ENCODE measurements at regions not wholly inside any gene's neighbourhood (a gene's known extent, or its start where the extent isn't known, plus 50 kb on each side); places are given as distances from the start of the nearest gene placed in this dataset.

DNA sequence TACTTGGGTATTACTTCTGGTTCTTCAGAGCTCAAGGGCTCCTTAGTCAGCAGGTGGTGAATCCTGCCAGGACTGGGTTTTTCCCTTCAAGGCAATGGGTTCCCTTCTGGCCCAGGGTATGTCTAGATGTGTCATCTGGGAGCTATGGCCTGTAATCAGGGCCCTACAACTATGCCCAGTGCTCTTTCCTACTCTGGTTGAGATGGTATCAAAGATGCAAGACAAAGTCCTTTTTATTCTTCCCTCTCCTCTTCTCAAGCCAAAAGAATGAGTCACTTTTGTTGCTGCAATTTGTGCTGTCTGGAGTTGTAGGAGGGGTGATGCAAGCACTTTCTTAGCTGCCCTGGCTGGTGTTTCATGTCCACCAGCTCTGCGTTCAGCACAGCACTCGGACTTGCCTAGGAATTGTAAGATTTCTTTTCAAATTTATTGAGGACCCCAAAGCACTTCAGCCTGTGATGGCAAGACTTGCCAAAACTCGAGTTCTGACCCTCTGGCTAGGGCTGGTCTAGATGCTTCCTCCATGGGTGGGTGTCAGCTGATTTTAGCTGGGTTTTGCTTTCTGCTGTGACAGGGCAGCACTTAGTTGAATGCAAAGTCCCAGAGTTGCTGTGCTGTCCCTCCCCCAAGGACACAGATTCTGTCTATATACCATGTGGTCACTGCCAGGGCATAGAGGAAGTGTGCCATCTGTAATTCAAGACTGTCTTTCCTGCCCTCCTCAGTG is 129.2 kb upstream of the CBLB start:
- TF ChIP-seq, protein P1, sequence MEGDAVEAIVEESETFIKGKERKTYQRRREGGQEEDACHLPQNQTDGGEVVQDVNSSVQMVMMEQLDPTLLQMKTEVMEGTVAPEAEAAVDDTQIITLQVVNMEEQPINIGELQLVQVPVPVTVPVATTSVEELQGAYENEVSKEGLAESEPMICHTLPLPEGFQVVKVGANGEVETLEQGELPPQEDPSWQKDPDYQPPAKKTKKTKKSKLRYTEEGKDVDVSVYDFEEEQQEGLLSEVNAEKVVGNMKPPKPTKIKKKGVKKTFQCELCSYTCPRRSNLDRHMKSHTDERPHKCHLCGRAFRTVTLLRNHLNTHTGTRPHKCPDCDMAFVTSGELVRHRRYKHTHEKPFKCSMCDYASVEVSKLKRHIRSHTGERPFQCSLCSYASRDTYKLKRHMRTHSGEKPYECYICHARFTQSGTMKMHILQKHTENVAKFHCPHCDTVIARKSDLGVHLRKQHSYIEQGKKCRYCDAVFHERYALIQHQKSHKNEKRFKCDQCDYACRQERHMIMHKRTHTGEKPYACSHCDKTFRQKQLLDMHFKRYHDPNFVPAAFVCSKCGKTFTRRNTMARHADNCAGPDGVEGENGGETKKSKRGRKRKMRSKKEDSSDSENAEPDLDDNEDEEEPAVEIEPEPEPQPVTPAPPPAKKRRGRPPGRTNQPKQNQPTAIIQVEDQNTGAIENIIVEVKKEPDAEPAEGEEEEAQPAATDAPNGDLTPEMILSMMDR (IDR thresholded peaks at IDR 0.05): no peak
- TF ChIP-seq POLR2A (IDR thresholded peaks at IDR 0.05): no peak
